NCI-H226 (cell line): ENCODE measurements at regions not wholly inside any gene's neighbourhood (a gene's known extent, or its start where the extent isn't known, plus 50 kb on each side); places are given as distances from the start of the nearest gene placed in this dataset.

Source experiments
- DNase-seq: peaks from one replicate; pipeline ENCODE4 v3.0.0-alpha.2; 2015

DNA sequence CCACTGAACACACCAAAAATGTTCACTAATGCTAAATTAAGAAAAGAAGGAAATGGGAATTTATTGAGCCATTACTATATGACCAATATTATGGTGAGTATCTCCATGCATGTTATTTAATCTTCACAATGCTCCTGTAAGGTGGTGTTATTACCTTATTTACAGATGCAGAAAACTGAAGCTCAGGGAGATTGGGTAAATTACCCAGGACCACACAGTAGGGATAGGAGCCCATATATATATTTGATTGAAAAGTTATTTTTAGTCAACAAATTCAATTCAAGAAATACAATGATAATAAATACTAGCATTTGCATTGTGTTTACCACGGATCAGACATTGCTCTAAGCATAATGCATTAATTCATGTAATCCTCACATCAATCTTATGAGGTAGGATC lies 202.2 kb upstream of the FBXO11 start:
- no peak for DNase-seq

DNA sequence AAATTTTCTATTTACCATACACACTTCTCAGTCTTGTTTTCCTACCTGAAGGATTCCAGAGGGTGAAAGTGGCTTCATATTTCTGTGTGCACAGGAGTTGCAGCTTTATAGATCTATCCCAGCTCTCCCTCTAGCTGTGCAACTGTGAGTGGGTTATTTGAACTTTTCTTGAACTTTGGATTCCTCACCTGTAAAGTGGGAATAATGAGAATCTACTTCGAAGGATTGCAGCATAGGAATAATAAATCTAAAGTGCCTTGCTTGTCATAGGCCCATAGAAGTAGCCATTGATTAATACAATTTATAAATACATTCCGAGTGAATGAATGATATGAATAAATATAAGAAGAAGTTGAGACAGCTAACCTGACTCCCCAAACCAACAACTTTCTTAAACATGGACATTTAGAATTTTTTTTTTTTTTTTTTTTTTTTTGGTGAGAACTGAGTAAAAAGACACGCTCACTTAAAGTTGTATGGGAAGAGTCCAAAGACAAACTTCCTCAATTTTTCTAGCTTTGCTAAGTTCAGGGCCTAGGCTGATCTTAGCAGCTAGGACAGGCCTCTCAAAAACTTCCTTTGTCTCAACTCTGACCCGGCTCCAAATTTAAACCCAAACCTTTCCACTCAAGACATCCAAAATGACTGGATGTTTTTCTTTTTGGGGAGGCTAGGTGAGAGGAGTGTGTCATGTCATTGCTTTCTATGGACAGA lies 203.3 kb upstream of the FBXO11 start:
- no peak for DNase-seq

DNA sequence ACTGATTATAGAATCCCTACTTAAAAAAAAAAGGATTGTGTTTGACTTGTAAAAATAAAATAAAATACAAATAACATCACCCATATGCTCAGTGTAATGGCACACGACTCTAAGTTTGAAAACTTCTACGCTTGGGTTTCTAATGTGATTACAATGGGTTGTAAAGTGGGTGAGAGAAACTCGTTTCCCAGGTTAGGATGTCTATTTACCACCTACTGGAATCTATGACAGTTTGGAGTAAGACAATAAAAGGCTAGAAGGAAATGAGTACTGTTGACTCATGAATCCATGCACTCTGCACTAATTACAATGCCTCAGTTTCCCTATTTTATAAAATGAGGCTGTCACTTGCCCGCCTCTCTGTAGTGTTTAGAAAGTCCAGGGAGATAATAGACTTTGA lies 204.0 kb upstream of the FOXN2 start:
- no peak for DNase-seq

DNA sequence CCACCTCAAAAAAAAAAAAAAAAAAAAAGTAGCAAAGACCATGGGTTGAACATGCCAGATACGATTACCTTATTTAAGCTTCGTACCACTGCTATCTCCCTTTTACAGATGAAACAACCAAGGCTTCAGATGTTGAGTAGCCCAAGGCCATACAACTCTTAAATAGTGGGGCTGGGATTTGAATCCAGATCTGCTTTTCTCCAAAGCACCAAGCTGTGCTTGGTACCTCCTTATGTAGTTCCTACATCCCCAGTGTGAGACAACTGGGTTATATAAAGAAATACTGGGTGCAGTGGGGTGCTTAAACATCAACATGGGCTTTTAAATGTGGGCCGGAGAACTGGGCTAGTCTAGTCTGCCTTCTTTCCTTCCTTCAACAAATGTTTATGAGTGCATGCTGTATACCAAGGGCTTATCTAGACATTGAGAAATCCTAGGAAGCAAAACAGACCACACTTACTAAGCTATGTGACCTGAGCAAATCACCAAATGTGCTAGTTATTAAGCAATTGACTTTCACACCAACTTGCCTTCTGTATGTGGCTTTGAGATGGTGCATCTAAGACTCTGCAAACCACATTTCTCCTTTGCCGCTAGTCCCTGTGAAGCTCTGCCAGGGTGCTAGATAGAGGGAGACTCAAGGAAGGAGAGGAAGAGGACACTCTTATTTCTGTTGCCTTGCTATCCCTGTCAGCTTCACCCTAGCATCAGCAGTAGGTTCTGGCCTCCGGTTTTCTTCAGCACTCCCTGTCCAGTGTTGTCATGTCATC lies 201.4 kb upstream of the FOXN2 start:
- DNase-seq, result peak; percentile 57

- no peak for DNase-seq
Measured at GRCh38 chr2:48113767-48114166, 200.7 kb upstream of the FOXN2 start.

- DNase-seq, result peak; percentile 69
Measured at GRCh38 chr2:48114256-48114655, 200.2 kb upstream of the FOXN2 start.

GRCh38 chr2:48116497-48116896 lies 198.0 kb upstream of the FOXN2 start:
- no peak for DNase-seq

DNA sequence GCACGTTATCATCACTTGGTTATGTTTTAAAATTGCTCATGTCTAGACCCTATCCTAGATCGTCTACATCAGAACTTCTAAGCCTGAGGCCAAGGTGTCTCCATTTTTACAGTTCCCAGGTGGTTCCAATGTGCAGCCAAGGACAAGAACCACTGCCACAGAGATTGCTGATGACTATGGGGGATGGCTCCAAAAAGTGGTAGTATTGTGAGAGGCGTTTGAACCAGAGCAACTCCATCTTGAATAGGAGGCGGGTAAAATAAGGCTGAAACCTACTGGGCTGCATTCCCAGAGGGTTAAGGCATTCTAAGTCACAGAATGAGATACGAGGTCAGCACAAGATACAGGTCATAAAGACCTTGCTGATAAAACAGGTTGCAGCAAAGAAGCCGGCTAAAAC lies 195.6 kb upstream of the FOXN2 start:
- DNase-seq, result no peak

DNA sequence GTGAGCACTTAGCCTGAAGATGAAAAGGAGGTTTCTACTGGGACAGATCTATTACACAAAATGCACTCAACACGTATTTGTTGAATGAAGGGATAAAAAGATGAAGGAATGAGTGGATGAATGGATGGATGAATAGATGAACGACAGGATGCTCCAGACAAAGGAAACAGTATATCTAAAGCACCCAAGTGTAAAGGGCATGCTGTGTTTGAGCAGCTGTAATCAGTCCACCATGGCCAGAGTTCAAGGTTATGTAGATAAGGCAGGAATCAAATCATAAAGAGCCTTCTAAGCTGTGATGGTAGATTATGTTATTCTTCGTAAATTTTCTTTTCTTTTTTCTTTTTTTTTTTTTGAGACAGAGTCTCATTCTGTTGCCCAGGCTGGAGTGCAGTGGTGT lies 194.4 kb upstream of the FOXN2 start:
- no peak for DNase-seq

- DNase-seq, result no peak
Measured at GRCh38 chr2:48120759-48121242, 193.7 kb upstream of the FOXN2 start.

- DNase-seq, result no peak
Measured at GRCh38 chr2:48122166-48122565, 192.3 kb upstream of the FOXN2 start.

- DNase-seq, result no peak
Measured at GRCh38 chr2:48124592-48124991, 189.9 kb upstream of the FOXN2 start.

DNA sequence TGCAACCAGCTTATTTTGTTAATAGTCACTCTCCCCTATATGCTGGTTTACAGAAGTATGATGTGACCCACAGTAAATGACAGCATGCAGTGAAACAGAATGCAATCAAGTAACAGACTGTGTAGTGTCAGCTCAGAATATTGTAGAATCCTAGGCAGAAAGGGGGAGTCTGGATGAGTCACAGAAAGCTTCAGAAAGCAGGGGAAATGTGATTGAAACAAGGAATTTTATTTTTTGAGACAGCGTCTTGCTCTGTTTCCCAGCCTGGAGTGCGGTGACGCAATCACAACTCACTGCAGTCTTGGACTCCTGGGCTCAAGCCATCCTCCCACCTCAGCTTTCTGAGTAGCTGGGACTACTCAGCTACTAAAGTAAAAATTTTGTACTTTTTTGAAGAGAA lies 188.3 kb upstream of the FOXN2 start:
- DNase-seq, result peak; percentile 74

GRCh38 chr2:48127612-48128191 lies 186.8 kb upstream of the FOXN2 start:
- DNase-seq, result no peak

DNA sequence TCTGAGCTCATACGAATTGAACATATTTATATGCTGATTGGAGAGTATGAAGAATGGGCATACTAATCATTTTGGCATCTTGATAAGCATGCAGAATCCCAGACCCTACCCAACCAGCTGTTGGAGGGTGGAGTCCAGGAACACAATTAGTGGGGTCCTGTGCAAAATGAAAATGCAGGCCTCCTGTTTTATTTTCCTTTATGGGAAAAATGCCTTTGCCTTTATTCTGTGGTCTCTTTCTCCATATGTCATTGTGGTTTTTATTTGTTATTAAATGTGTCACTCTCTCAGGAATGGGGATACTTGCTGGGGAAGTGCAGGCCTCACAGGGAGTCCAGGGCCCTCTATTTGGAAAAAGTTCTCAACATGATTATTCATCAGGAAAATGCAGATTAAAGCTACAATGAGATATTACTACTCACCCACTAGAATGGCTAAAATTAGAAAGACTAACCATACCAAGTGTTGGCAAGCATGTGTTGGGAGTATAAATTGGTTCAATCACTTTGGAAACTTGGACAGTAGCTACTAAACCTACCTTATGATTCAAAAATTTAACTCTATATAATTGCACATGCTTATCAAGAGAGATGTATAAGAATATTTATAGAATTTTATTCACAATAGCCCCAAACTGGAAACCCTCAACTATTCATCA lies 185.1 kb upstream of the FOXN2 start:
- no peak for DNase-seq

GRCh38 chr2:48131539-48132270 lies 182.8 kb upstream of the FOXN2 start:
- no peak for DNase-seq

GRCh38 chr2:48132271-48132625 lies 182.2 kb upstream of the FOXN2 start:
- no peak for DNase-seq

- DNase-seq, result no peak
Measured at GRCh38 chr2:48134704-48135103, 179.8 kb upstream of the FOXN2 start.

DNA sequence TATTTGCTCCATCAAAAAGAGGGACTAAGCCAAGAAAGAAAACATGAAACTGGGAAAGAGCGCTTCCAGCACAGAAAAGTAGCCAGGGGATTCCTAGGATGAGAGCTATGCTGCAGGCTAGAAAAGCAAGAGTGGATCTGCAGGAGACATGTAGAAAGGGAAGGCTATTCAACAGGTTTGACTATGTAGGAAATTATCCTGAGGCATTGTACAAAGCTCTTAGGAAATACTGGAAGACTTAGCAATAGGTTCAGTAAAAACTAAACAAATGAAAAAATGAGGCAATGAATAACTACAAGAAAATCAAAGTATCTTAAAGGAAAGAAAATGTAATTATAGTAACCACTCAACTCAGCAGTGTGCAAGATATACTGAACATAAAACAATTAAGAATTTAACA lies 178.7 kb upstream of the FOXN2 start:
- DNase-seq, result no peak

DNA sequence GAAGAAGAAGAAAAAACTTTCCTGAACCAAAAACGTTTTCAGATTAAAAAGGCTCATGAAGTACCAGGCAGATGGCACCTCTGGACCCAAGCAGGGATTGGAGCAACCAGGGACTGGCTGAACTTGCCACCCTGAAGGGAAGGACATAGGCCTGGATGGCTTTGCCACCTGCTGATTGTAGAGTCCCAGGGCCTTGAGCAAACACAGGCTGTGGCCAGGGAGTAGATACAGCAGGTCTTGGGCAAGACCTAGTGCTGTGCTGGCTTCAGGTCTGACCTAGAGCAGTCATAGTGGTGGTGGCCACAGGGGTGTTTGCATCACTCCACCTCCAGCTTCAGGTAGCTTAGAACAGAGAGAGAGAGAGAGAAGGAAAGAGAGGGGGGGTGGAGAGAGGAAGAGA lies 176.7 kb upstream of the FOXN2 start:
- no peak for DNase-seq

DNA sequence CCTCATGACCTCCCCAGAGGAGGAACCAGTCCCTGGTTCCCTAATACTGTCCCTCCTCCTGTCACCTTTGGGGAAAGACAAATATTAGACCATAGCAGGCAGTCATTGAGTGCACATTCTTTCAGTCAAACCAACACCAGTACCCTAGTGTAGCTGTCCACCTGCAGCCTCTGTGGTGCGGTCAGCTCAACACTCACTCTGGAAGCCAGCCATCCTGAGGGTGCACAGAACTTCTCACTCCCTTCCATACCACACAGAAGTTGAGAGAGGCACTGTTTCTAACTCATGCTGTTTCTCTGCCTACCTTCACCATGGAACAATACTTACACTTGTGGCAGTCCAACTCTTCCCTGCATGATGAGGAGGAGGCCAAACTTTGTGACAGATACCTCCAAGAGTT lies 175.6 kb upstream of the FOXN2 start:
- no peak for DNase-seq

GRCh38 chr2:48140586-48140985 lies 173.9 kb upstream of the FOXN2 start:
- no peak for DNase-seq

DNA sequence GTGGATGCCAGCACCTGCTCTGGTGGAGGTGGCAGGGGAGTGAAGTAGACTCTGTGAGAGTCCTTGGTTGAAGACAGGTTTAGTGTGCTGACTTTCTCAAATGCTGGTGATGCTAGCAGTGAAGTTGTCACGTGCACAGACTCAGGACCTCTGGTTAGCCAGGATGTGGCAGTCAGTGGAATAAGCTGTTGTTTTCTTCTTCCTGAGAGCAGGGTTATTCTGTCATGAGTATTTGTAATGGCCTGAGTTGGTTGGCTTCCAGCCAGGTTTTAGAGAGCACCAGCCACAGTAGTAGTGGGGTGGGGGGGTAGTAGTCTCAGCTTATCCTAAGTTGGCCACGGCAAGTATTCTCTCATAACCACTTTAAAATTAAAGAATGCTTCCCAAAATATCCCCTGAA lies 169.7 kb upstream of the FOXN2 start:
- no peak for DNase-seq
